ENCODE measurements at regions not wholly inside any gene's neighbourhood (a gene's known extent, or its start where the extent isn't known, plus 50 kb on each side); places are given as distances from the start of the nearest gene placed in this dataset.
"Not testable (repeated sequence)": the region's sequence is repeated elsewhere in the genome, so short reads cannot be mapped to it uniquely, and the experiment has no call there.

GRCh38 chr6:94687255-94687654 is 890.1 kb upstream of the MANEA start:
- TF ChIP-seq POLR2A, CTCF (IDR thresholded peaks at IDR 0.05): not testable (repeated sequence)

Measured in adrenal gland (tissue), 5 donors.